ENCODE measurements at regions not wholly inside any gene's neighbourhood (a gene's known extent, or its start where the extent isn't known, plus 50 kb on each side); places are given as distances from the start of the nearest gene placed in this dataset.

- TF ChIP-seq CTCF (conservative IDR thresholded peaks at IDR 0.05; ENCODE audit: low read depth, low read length) = no peak
Measured at GRCh38 chr5:85865296-85865695, 752.4 kb upstream of the COX7C start.

GRCh38 chr5:85868070-85868469 lies 749.7 kb upstream of the COX7C start:
- TF ChIP-seq CTCF (conservative IDR thresholded peaks at IDR 0.05; ENCODE audit: low read depth, low read length) = no peak
- DNase-seq (ENCODE audit: low read depth) = no peak
- no peak overlapping the region for H3K4me3 ChIP-seq (ENCODE audit: low read length)

More at GRCh38 chr5:85865296-85865695, 752.4 kb upstream of the COX7C start:
- no peak overlapping the region for H3K4me3 ChIP-seq (ENCODE audit: low read length)
- DNase-seq (ENCODE audit: low read depth) = no peak

- DNase-seq (ENCODE audit: low read depth) = no peak
- H3K4me3 ChIP-seq (ENCODE audit: low read length) = no peak overlapping the region
- no peak for TF ChIP-seq CTCF (conservative IDR thresholded peaks at IDR 0.05; ENCODE audit: low read depth, low read length)
Measured at GRCh38 chr5:85893996-85894395, 723.7 kb upstream of the COX7C start.

GRCh38 chr5:85896514-85896913 lies 721.2 kb upstream of the COX7C start:
- TF ChIP-seq CTCF (conservative IDR thresholded peaks at IDR 0.05; ENCODE audit: low read depth, low read length) = no peak
- no peak for DNase-seq (ENCODE audit: low read depth)
- no peak overlapping the region for H3K4me3 ChIP-seq (ENCODE audit: low read length)

GRCh38 chr5:85906460-85906859 lies 711.3 kb upstream of the COX7C start:
- TF ChIP-seq CTCF (conservative IDR thresholded peaks at IDR 0.05; ENCODE audit: low read depth, low read length) = no peak
- no peak overlapping the region for H3K4me3 ChIP-seq (ENCODE audit: low read length)
- DNase-seq (ENCODE audit: low read depth) = no peak

- no peak for DNase-seq (ENCODE audit: low read depth)
- no peak for TF ChIP-seq CTCF (conservative IDR thresholded peaks at IDR 0.05; ENCODE audit: low read depth, low read length)
- no peak overlapping the region for H3K4me3 ChIP-seq (ENCODE audit: low read length)
Measured at GRCh38 chr5:85910335-85910734, 707.4 kb upstream of the COX7C start.

GRCh38 chr5:85920984-85921383 lies 696.8 kb upstream of the COX7C start:
- DNase-seq (ENCODE audit: low read depth) = no peak
- no peak for TF ChIP-seq CTCF (conservative IDR thresholded peaks at IDR 0.05; ENCODE audit: low read depth, low read length)
- no peak overlapping the region for H3K4me3 ChIP-seq (ENCODE audit: low read length)

All from retinal pigment epithelial cell (primary cell).